HG02678 (cell line): ENCODE measurements at regions not wholly inside any gene's neighbourhood (a gene's known extent, or its start where the extent isn't known, plus 50 kb on each side); places are given as distances from the start of the nearest gene placed in this dataset.
"Not testable (repeated sequence)": the region's sequence is repeated elsewhere in the genome, so short reads cannot be mapped to it uniquely, and the experiment has no call there.

Source experiments
- ATAC-seq: cut with Tn5 transposase; IDR thresholded peaks from one replicate; pipeline ENCODE4 v1.9.1; 2021; ENCODE audit warnings: mild to moderate bottlenecking, moderate library complexity; ENCODE audit not compliant: unreplicated experiment

- not testable (repeated sequence) for ATAC-seq
These were observed 142.3 kb upstream of the KCNJ18 start for GRCh38 chr17:21550031-21550430.

GRCh38 chr17:21551081-21551881 lies 141.0 kb upstream of the KCNJ18 start:
- ATAC-seq: peak; percentile 59

GRCh38 chr17:21558921-21559320 lies 133.4 kb upstream of the KCNJ18 start:
- not testable (repeated sequence) for ATAC-seq

GRCh38 chr17:21564262-21564661 lies 128.1 kb upstream of the KCNJ18 start:
- ATAC-seq: no peak

DNA sequence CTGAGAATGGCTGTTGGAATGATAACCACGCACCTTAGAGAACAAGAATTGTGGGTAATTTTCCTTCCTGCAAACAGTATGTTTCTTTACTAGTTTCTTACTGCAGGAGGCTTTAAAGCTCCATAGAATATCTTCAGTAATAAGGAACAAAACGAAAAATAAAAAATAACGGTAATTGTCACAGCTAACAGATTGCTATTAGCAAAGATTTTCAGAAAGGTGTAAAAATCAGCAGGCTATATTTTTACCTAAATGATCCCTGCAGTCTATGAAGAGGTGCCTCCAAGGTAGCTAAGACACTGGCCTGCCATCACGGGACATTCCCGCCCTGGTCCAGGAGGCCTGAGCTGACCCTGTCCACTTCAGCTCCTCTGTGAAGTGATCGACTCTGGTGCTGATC lies 127.6 kb upstream of the KCNJ18 start:
- ATAC-seq: not testable (repeated sequence)

DNA sequence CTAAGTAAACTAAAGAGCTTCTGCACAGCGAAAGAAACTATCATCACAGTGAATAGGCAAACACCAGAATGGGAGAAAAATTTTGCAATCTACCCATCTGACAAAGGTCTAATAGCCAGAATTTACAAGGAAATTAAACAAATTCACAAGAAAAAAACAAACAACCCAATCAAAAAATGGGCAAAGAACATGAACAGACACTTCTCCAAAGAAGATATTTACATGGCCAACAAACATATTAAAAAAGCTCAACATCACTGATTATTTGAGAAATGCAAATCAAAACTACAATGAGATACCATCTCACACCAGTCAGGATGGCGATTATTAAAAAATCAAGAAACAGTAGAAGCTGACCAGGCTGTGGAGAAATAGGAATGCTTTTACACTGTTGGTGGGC lies 121.9 kb upstream of the KCNJ18 start:
- ATAC-seq: not testable (repeated sequence)

DNA sequence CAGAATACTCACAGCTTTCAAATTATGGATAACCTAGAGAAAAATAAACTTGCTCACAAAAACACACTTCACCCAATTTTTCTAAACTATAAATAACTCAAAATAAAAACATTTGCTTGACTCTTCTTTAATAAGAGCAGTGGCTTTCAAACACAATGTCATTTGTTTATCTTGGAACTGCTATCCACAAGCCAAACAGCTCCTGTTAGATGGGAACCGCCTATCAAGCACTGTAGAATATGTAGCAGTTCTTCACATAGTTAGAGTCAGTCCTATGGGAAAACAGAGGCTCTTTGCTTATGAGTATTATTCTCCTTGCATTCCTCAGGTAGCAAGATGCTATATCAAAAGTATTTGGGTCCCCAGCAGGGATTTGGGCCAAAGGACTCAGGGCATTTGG lies 120.2 kb upstream of the KCNJ18 start:
- not testable (repeated sequence) for ATAC-seq

- ATAC-seq: not testable (repeated sequence)
These were observed 118.9 kb upstream of the KCNJ18 start for GRCh38 chr17:21573271-21573960.

GRCh38 chr17:21573961-21574610 lies 118.2 kb upstream of the KCNJ18 start:
- ATAC-seq: no peak

DNA sequence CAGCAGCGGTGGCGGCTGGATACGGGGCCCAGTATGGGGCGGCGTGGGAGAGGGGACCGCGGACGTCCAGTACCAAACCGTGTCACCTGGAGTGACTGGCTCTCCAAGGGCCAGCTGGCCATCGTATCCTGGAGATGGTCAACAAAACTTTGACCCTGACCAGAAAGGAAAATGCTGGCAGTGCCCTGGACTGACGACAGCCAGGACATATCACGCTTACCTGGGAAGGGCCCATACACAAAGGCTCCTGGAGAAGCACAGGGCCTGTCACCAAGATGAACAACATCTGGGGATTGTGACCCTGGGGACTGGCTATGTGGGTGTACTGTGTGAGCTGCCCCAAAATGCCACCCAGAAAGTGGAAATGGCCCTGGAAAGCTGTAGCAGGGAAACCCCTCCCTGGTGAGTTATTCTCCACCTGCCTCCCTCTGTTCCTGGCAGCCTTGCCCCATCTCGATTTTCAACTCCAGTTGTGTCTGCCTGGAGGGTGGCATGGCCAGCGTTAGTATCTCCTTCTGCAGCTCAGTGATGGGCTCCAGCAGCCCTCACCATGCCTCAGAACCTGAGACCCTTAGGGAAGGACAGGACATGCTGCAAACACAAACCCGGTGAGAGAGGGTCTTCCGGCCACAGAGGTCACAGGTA lies 117.6 kb upstream of the KCNJ18 start:
- ATAC-seq: not testable (repeated sequence)

DNA sequence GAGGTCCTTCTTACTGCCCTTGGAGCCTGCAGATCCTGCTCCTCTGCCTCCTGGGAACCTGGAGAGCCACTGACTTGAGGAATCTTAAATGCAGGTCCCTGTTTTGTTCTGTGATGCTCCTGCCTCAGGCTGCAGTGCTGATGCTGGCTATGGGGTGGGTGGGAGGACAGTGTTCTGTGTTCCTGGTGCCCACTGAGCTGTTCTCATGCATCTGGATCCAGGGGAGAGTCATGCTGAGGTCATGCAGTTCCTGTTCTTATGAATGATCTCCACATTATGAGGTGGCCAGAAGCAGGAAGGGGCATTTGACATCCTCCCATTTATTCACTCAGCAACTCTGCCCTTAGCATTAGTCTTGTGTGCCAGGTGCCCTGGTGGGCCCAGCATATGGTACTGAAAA lies 113.5 kb upstream of the KCNJ18 start:
- not testable (repeated sequence) for ATAC-seq

DNA sequence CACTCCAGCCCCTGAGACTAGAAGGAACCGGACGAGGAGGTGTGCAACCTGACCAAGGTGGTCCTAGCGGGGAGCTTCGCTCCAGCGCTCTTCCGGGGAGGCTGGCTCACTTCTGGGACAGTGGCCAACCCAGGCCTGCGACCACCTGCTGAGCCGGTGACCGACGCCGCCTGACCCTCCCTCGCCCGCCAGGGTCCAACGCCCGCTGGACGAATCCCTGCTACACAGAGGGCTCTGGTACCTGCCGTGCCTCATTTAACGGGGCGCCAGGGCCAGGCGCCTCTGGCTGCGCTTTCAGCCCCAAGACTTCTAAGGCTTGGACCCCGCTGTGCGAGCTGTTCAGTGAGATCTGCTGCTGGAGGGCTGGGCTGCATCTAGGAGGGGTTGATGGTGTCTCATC lies 99.5 kb upstream of the KCNJ18 start:
- ATAC-seq: no peak

- ATAC-seq: not testable (repeated sequence)
These were observed 98.7 kb upstream of the KCNJ18 start for GRCh38 chr17:21593452-21594105.

- no peak for ATAC-seq
These were observed 97.2 kb upstream of the KCNJ18 start for GRCh38 chr17:21595086-21595485.

DNA sequence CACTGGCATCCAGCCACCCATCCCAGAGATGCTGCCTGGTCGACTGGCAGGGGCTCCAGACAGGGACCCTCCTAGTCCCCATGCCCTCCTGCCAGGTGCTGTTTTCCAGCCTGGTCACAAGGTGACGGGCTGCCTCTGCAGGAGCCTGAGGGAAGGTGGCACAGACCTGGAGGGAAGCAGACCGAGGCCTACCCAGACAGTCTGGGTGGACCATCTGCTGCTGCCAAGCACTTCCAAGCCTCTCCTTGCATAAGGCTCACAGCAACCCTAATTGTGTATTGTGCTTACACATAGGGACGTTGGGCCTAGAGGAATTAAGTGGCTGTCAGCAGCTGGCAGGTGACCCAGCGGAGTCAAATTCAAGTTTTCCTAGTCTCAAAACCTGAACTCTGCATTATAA lies 90.1 kb upstream of the KCNJ18 start:
- no peak for ATAC-seq

DNA sequence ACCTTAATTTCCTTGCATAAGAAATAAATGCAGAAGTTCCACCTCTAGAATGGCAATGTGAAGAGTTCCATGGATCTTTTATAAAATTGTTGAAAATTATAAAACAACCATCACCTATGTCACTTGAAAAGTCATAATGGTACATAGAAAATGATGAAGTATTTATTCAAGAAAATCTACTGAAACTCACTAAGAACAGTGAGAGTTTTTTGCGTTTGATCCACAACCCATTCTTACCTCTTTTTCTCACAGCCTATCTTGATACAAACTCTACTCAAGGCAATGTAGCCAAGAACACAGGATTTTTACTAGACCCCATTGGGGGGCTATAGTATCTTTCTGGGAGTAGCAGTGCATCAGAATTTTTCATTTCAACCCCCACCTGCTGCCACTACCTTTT lies 89.0 kb upstream of the KCNJ18 start:
- not testable (repeated sequence) for ATAC-seq

DNA sequence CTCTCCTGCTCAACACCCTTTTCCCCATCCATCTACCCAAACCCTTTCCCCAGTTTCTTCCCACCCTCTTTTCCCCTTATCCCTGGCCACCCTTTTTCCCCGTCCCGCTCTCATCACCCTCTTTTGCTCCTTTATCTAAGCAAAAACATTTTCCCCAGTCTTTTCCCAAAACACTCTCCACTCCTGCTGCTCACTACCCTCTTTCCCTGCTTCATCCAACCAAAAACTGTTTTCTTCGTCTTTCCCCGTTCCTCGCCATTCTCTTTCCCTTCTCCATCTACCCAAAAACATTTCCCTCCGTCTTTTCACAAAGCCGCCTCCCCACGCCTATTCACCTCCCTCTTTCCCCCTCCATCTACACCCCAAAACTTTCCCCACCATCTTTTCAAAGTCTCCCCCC lies 80.9 kb upstream of the KCNJ18 start:
- ATAC-seq: not testable (repeated sequence)

GRCh38 chr17:21612123-21613070 lies 79.9 kb upstream of the KCNJ18 start:
- not testable (repeated sequence) for ATAC-seq

DNA sequence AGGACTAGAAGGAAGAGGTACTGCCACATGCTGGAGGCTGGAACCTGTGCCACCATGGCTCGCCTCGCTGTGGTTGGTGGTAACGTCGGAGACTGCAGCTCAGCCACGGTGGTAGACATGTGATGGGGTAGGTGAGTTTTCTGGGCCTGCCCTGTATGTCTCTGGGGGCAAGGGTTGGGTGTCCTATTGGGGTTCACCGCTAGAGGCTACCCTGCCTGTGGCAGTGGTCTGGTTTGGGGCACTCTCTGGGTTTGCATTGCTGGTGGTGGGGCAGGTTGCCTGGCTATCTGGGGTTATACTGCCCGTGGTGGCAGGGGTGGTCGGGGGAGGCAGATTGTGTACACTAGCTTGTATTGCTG lies 79.3 kb upstream of the KCNJ18 start:
- no peak for ATAC-seq

GRCh38 chr17:21626987-21627386 lies 65.3 kb upstream of the KCNJ18 start:
- not testable (repeated sequence) for ATAC-seq
